ENCODE measurements at regions not wholly inside any gene's neighbourhood (a gene's known extent, or its start where the extent isn't known, plus 50 kb on each side); places are given as distances from the start of the nearest gene placed in this dataset.

DNA sequence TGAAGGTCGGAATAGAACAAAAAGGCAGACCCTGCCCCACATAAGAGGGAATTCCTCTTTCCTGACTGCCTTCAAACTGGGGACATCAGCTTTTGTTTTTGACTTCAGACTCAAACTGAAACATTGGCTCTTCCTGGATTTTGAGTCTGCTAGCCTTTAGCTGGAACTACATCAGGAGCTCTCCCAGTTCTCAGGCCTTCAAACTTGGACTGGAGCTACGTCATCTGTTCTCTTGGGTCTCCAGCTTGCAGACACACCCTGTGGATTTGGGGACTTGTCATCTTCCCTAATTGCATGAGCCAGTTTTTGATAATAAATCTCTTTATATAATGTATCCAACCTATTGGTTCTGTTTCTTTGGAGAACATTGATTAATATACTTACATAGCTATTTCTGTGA, 798.1 kb downstream of the TBL1XR1 start:
- TF ChIP-seq EZH2 (IDR thresholded peaks at IDR 0.05; ENCODE audit: insufficient read depth, poor library complexity, severe bottlenecking): no peak
- TF ChIP-seq EZH2phosphoT487 (IDR thresholded peaks at IDR 0.05; ENCODE audit: insufficient read depth, low read depth): no peak
